H9 (cell line): ENCODE measurements at regions not wholly inside any gene's neighbourhood (a gene's known extent, or its start where the extent isn't known, plus 50 kb on each side); places are given as distances from the start of the nearest gene placed in this dataset.

ENCODE experiments used
- DNase-seq: peaks from one replicate; pipeline ENCODE4 v3.0.0-alpha.2; 2017
- H2AFZ ChIP-seq: one replicate; pipeline ENCODE4 v1.6.1; 2013; ENCODE audit warnings: mild to moderate bottlenecking, low read length, control low read depth, moderate library complexity
- H2AK5ac ChIP-seq: 2 replicates; pipeline ENCODE4 v1.6.1; 2013; ENCODE audit warnings: low read length, control low read depth, mixed read lengths; ENCODE audit not compliant: insufficient read length
- H2BK120ac ChIP-seq: one replicate; pipeline ENCODE4 v1.6.1; 2013; ENCODE audit warnings: low read depth, mild to moderate bottlenecking, low read length, control low read depth, inconsistent platforms; ENCODE audit not compliant: poor library complexity, severe bottlenecking
- H2BK12ac ChIP-seq: 2 replicates; pipeline ENCODE4 v1.6.1; 2013; ENCODE audit warnings: low read length, control low read depth, mixed read lengths, low read depth; ENCODE audit not compliant: insufficient read length
- H2BK15ac ChIP-seq: 2 replicates; pipeline ENCODE4 v1.6.1; 2013; ENCODE audit warnings: low read depth, low read length, control low read depth
- H2BK20ac ChIP-seq: one replicate; pipeline ENCODE4 v1.6.1; 2013; ENCODE audit warnings: low read depth, mild to moderate bottlenecking, low read length, control low read depth, inconsistent platforms; ENCODE audit not compliant: poor library complexity, severe bottlenecking
- H2BK5ac ChIP-seq: 2 replicates; pipeline ENCODE4 v1.6.1; 2013; ENCODE audit warnings: low read length, control low read depth, mixed read lengths; ENCODE audit not compliant: insufficient read length
- H3K14ac ChIP-seq: 2 replicates; pipeline ENCODE4 v1.6.1; 2013; ENCODE audit warnings: low read length, control low read depth; ENCODE audit not compliant: insufficient read depth
- H3K18ac ChIP-seq: 2 replicates; pipeline ENCODE4 v1.6.1; 2013; ENCODE audit warnings: low read depth, mild to moderate bottlenecking, mixed read lengths, low read length, control low read depth; ENCODE audit not compliant: insufficient read length
- H3K23ac ChIP-seq: 2 replicates; pipeline ENCODE4 v1.6.1; 2013; ENCODE audit warnings: low read length, control low read depth, mixed read lengths, low read depth; ENCODE audit not compliant: insufficient read length
- H3K23me2 ChIP-seq: 2 replicates; pipeline ENCODE4 v1.6.1; 2013; ENCODE audit warnings: low read depth, mild to moderate bottlenecking, mixed read lengths, low read length, control low read depth; ENCODE audit not compliant: insufficient read length, poor library complexity, severe bottlenecking
- H3K27ac ChIP-seq: 2 replicates; pipeline ENCODE4 v1.5.1; 2013; ENCODE audit warnings: low read length, control low read depth, mixed read lengths, low read depth; ENCODE audit not compliant: insufficient read length
- H3K27me3 ChIP-seq: 2 replicates; pipeline ENCODE4 v1.6.1; 2013; ENCODE audit warnings: low read length, control low read depth, inconsistent platforms; ENCODE audit not compliant: insufficient read depth
- H3K4ac ChIP-seq: 2 replicates; pipeline ENCODE4 v1.6.1; 2013; ENCODE audit warnings: low read depth, mild to moderate bottlenecking, control low read depth, inconsistent platforms, low read length, moderate library complexity
- H3K4me1 ChIP-seq: 2 replicates; pipeline ENCODE4 v1.6.1; 2013; ENCODE audit warnings: low read length, control low read depth, inconsistent platforms; ENCODE audit not compliant: insufficient read depth
- H3K4me2 ChIP-seq: 2 replicates; pipeline ENCODE4 v1.6.1; 2013; ENCODE audit warnings: low read length, control low read depth, mixed read lengths; ENCODE audit not compliant: insufficient read length, insufficient read depth
- H3K56ac ChIP-seq: 2 replicates; pipeline ENCODE4 v1.6.1; 2013; ENCODE audit warnings: low read depth, mild to moderate bottlenecking, mixed read lengths, low read length, control low read depth; ENCODE audit not compliant: insufficient read length
- H3K79me1 ChIP-seq: 2 replicates; pipeline ENCODE4 v1.6.1; 2013; ENCODE audit warnings: low read depth, mild to moderate bottlenecking, moderate library complexity, low read length, control low read depth, inconsistent platforms; ENCODE audit not compliant: insufficient read depth, poor library complexity, severe bottlenecking
- H3K79me2 ChIP-seq: 2 replicates; pipeline ENCODE4 v1.6.1; 2013; ENCODE audit warnings: low read length, control low read depth, inconsistent platforms; ENCODE audit not compliant: insufficient read depth
- H3K9ac ChIP-seq: 2 replicates; pipeline ENCODE4 v1.6.1; 2013; ENCODE audit warnings: low read length, control low read depth, mixed read lengths; ENCODE audit not compliant: insufficient read length; ENCODE audit errors: extremely low read depth
- H3K9me3 ChIP-seq: one replicate; pipeline ENCODE4 v1.6.1; 2013; ENCODE audit warnings: low read depth, low read length, inconsistent platforms; ENCODE audit not compliant: control insufficient read depth
- H3T11ph ChIP-seq: one replicate; pipeline ENCODE4 v1.6.1; 2013; ENCODE audit warnings: mild to moderate bottlenecking, low read length, control low read depth, inconsistent platforms
- H4K20me1 ChIP-seq: one replicate; pipeline ENCODE4 v1.6.1; 2013; ENCODE audit not compliant: control insufficient read depth, insufficient read length, insufficient read depth
- H4K5ac ChIP-seq: 2 replicates; pipeline ENCODE4 v1.6.1; 2013; ENCODE audit warnings: low read depth, mild to moderate bottlenecking, mixed read lengths, low read length, control low read depth; ENCODE audit not compliant: insufficient read length
- H4K8ac ChIP-seq: replicated peaks from 2 replicates; pipeline ENCODE4 v1.6.1; 2013; ENCODE audit warnings: low read length, control low read depth, mixed read lengths, low read depth; ENCODE audit not compliant: insufficient read length
- H4K91ac ChIP-seq: 2 replicates; pipeline ENCODE4 v1.6.1; 2013; ENCODE audit warnings: low read depth, mild to moderate bottlenecking, moderate library complexity, mixed read lengths, low read length, control low read depth; ENCODE audit not compliant: insufficient read length
- H3K27ac Mint-ChIP-seq, 3 experiments: 2 replicates in 2 of 3; 3 replicates in 1 of 3; pipeline ENCODE4 v1.8.0; 2020 to 2021; ENCODE audit warnings: mixed read lengths in 3 of 3, mild to moderate bottlenecking in 1 of 3, moderate library complexity in 1 of 3
- H3K27me3 Mint-ChIP-seq: 2 replicates; pipeline ENCODE4 v1.8.0; 2021; ENCODE audit warnings: low read depth, mild to moderate bottlenecking, moderate library complexity, mixed read lengths
- H3K36me3 Mint-ChIP-seq, 3 experiments: 2 replicates in 2 of 3; 3 replicates in 1 of 3; pipeline ENCODE4 v1.8.0; 2020 to 2021; ENCODE audit warnings: low read depth in 3 of 3, mixed read lengths in 3 of 3; ENCODE audit not compliant: insufficient read depth in 1 of 3
- H3K4me1 Mint-ChIP-seq, 2 experiments: 2 replicates each; pipeline ENCODE4 v1.8.0; 2020; ENCODE audit warnings: mixed read lengths in 2 of 2
- H3K4me3 Mint-ChIP-seq, 2 experiments: 2 replicates in 1 of 2; 3 replicates in 1 of 2; pipeline ENCODE4 v1.8.0; 2020 to 2021; ENCODE audit warnings: mild to moderate bottlenecking in 2 of 2, mixed read lengths in 2 of 2, moderate library complexity in 1 of 2
- H3K9me3 Mint-ChIP-seq, 2 experiments: 2 replicates in 1 of 2; 3 replicates in 1 of 2; pipeline ENCODE4 v1.8.0; 2020; ENCODE audit warnings: mild to moderate bottlenecking in 2 of 2, mixed read lengths in 2 of 2, moderate library complexity in 1 of 2
- WGBS: extraction: QIAGEN DNeasy Blood & Tissue Kit; methylation state at CpG from one replicate; pipeline ENCODE4 v1.1.7; 2013; ENCODE audit warnings: missing lambda C conversion rate, low lambda C conversion rate, mixed read lengths; ENCODE audit not compliant: insufficient read length; ENCODE audit errors: extremely low coverage; 5-methylcytosine and 5-hydroxymethylcytosine counted together
- TF ChIP-seq, protein P1 (sequence below): fragments of 200-600 bp; sonication (generic); conservative IDR thresholded peaks from 3 replicates; pipeline ENCODE4 v1.8.0; 2021; ENCODE audit warnings: antibody characterized with exemption, mild to moderate bottlenecking

DNA sequence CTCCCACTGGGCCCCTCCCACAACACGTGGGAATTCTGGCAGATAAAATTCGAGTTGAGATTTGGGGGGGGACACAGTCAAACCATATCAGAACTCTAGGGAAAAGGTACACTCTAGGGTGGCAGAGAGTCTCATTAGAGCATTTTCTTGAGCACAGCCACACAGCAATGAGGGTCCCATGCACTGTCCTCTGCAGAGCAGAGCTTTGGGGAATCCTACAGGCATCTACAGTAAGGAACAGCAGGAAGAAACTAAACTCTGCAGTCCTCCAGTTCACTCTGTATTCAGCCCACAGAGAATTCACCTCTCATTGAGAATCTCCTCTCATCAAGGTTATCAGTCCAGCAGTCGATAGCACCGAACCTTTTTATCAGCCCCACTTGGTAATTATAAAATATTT, 438.6 kb upstream of the NOX3 start:
- Histone ChIP-seq H3K27ac (no peak overlapping the region), H3K79me2 (no peaks in the 10 kb centered on the region), H3K4ac (no peak overlapping the region), H2BK120ac (no peak overlapping the region), H4K20me1 (no peaks in the 10 kb centered on the region), H2BK5ac (no peak overlapping the region), H4K5ac (no peak overlapping the region), H4K8ac (no peak overlapping the region), H3K27me3 (no peaks in the 10 kb centered on the region), H4K91ac (no peak overlapping the region), H3K79me1 (no peaks in the 10 kb centered on the region), H3K23me2 (no peaks in the 10 kb centered on the region), H2BK20ac (no peak overlapping the region), H3K4me2 (no peak overlapping the region), H3K56ac (no peak overlapping the region), H3K4me1 (peaks cover 8% of the 10 kb centered on the region; the same call in 1 of the 2 replicates), H2BK15ac (no peak overlapping the region), H2AFZ (no peak overlapping the region), H2BK12ac (no peak overlapping the region), H3K23ac (no peak overlapping the region), H3K18ac (no peak overlapping the region), H2AK5ac (no peak overlapping the region), H3K14ac (no peak overlapping the region), H3T11ph (no peak overlapping the region), H3K9me3 (no peaks in the 10 kb centered on the region), H3K9ac (no peak overlapping the region)
- TF ChIP-seq, protein P1, sequence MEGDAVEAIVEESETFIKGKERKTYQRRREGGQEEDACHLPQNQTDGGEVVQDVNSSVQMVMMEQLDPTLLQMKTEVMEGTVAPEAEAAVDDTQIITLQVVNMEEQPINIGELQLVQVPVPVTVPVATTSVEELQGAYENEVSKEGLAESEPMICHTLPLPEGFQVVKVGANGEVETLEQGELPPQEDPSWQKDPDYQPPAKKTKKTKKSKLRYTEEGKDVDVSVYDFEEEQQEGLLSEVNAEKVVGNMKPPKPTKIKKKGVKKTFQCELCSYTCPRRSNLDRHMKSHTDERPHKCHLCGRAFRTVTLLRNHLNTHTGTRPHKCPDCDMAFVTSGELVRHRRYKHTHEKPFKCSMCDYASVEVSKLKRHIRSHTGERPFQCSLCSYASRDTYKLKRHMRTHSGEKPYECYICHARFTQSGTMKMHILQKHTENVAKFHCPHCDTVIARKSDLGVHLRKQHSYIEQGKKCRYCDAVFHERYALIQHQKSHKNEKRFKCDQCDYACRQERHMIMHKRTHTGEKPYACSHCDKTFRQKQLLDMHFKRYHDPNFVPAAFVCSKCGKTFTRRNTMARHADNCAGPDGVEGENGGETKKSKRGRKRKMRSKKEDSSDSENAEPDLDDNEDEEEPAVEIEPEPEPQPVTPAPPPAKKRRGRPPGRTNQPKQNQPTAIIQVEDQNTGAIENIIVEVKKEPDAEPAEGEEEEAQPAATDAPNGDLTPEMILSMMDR: no peak
- peaks cover 34 to 35% of the 10 kb centered on the region in 2 experiments for H3K4me1 Mint-ChIP-seq
- peak overlapping the region; percentile 32 to 98 (median 92) for H3K27ac Mint-ChIP-seq
- no peak overlapping the region for H3K4me3 Mint-ChIP-seq
- no peak for DNase-seq
- H3K36me3 Mint-ChIP-seq: peaks cover 0 to 2% (median 0%) of the 10 kb centered on the region in 3 experiments; a peak in 2 of 7 replicates
- no peaks in the 10 kb centered on the region for H3K27me3 Mint-ChIP-seq
- H3K9me3 Mint-ChIP-seq: 0 out of 5 replicates have a peak, but pooled peaks cover 0 to 3% of the 10 kb centered on the region in 2 experiments
- WGBS: no CpG with 5 or more reads among the region's 4 CpGs
